Esophagus muscularis mucosa (tissue), 3 donors: ENCODE measurements at regions not wholly inside any gene's neighbourhood (a gene's known extent, or its start where the extent isn't known, plus 50 kb on each side); places are given as distances from the start of the nearest gene placed in this dataset.

Experiments
- EP300 ChIP-seq: sonication (generic); formaldehyde crosslinking; IDR thresholded peaks from one replicate; pipeline ENCODE4 v1.6.1; 2017; ENCODE audit warnings: antibody characterized with exemption
- TF ChIP-seq, protein P1 (sequence below), 3 experiments: fragments of 200-600 bp in 2 of 3; fragments of 450-650 bp in 1 of 3; sonication (generic) in 2 of 3; IDR thresholded peaks; one replicate each; pipeline ENCODE4 v1.5.1; 2017 to 2019; ENCODE audit warnings: antibody characterized with exemption in 3 of 3, mild to moderate bottlenecking in 2 of 3, moderate library complexity in 1 of 3

DNA sequence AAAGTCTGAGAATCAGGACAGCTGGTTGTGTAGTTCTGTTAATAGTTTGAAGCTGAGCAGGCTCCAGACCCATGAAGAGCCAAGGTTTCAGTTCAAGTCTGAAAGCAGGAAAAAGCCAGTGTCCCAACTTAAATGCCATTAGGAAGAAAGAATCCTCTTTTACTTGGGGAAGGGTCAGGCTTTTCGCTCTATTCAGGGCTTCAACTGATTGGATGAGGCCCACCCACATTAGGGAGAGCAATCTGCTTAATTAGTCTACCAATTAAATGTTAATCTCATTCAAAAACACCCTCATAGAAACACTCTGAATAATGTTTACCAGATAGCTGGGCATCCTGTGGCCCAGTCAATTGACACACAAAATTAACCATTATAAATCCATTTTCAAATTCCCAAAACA, 462.2 kb downstream of the EPM2A start:
- TF ChIP-seq, protein P1, sequence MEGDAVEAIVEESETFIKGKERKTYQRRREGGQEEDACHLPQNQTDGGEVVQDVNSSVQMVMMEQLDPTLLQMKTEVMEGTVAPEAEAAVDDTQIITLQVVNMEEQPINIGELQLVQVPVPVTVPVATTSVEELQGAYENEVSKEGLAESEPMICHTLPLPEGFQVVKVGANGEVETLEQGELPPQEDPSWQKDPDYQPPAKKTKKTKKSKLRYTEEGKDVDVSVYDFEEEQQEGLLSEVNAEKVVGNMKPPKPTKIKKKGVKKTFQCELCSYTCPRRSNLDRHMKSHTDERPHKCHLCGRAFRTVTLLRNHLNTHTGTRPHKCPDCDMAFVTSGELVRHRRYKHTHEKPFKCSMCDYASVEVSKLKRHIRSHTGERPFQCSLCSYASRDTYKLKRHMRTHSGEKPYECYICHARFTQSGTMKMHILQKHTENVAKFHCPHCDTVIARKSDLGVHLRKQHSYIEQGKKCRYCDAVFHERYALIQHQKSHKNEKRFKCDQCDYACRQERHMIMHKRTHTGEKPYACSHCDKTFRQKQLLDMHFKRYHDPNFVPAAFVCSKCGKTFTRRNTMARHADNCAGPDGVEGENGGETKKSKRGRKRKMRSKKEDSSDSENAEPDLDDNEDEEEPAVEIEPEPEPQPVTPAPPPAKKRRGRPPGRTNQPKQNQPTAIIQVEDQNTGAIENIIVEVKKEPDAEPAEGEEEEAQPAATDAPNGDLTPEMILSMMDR (IDR thresholded peaks at IDR 0.05), result no peak
- TF ChIP-seq EP300, result no peak
